HG03342 (cell line): ENCODE measurements at regions not wholly inside any gene's neighbourhood (a gene's known extent, or its start where the extent isn't known, plus 50 kb on each side); places are given as distances from the start of the nearest gene placed in this dataset.

Experiments
- ATAC-seq: cut with Tn5 transposase; IDR thresholded peaks from one replicate; pipeline ENCODE4 v1.9.1; 2021; ENCODE audit warnings: mild to moderate bottlenecking, moderate library complexity; ENCODE audit not compliant: unreplicated experiment

- ATAC-seq: no peak
Measured at GRCh38 chr14:42710071-42710470, 1103.4 kb downstream of the LRFN5 start.

- ATAC-seq: no peak
Measured at GRCh38 chr14:42703501-42703900, 1096.8 kb downstream of the LRFN5 start.

GRCh38 chr14:42687421-42687820 lies 1080.7 kb downstream of the LRFN5 start:
- ATAC-seq: no peak

- ATAC-seq: no peak
Measured at GRCh38 chr14:42683707-42684106, 1077.0 kb downstream of the LRFN5 start.

- no peak for ATAC-seq
Measured at GRCh38 chr14:42676636-42677035, 1070.0 kb downstream of the LRFN5 start.

GRCh38 chr14:42673963-42674362 lies 1067.3 kb downstream of the LRFN5 start:
- no peak for ATAC-seq

GRCh38 chr14:42671636-42672035 lies 1065.0 kb downstream of the LRFN5 start:
- no peak for ATAC-seq

- ATAC-seq: no peak
Measured at GRCh38 chr14:42665083-42665482, 1058.4 kb downstream of the LRFN5 start.

GRCh38 chr14:42664190-42664589 lies 1057.5 kb downstream of the LRFN5 start:
- ATAC-seq: no peak

- no peak for ATAC-seq
Measured at GRCh38 chr14:42654707-42655106, 1048.0 kb downstream of the LRFN5 start.

GRCh38 chr14:42642787-42643186 lies 1036.1 kb downstream of the LRFN5 start:
- no peak for ATAC-seq

- no peak for ATAC-seq
Measured at GRCh38 chr14:42633504-42634095, 1026.9 kb downstream of the LRFN5 start.

- no peak for ATAC-seq
Measured at GRCh38 chr14:42629553-42629952, 1022.9 kb downstream of the LRFN5 start.

- no peak for ATAC-seq
Measured at GRCh38 chr14:42628602-42629001, 1021.9 kb downstream of the LRFN5 start.

- ATAC-seq: no peak
Measured at GRCh38 chr14:42626986-42627385, 1020.3 kb downstream of the LRFN5 start.

GRCh38 chr14:42624980-42625761 lies 1018.5 kb downstream of the LRFN5 start:
- no peak for ATAC-seq

- ATAC-seq: no peak
Measured at GRCh38 chr14:42617005-42617404, 1010.3 kb downstream of the LRFN5 start.

- ATAC-seq: no peak
Measured at GRCh38 chr14:42606839-42607238, 1000.2 kb downstream of the LRFN5 start.

GRCh38 chr14:42602336-42602845 lies 995.7 kb downstream of the LRFN5 start:
- ATAC-seq: no peak

- no peak for ATAC-seq
Measured at GRCh38 chr14:42572032-42572431, 965.4 kb downstream of the LRFN5 start.

GRCh38 chr14:42569227-42569626 lies 962.6 kb downstream of the LRFN5 start:
- ATAC-seq: no peak

GRCh38 chr14:42565556-42565955 lies 958.9 kb downstream of the LRFN5 start:
- no peak for ATAC-seq
